ENCODE measurements at regions not wholly inside any gene's neighbourhood (a gene's known extent, or its start where the extent isn't known, plus 50 kb on each side); places are given as distances from the start of the nearest gene placed in this dataset.

DNA sequence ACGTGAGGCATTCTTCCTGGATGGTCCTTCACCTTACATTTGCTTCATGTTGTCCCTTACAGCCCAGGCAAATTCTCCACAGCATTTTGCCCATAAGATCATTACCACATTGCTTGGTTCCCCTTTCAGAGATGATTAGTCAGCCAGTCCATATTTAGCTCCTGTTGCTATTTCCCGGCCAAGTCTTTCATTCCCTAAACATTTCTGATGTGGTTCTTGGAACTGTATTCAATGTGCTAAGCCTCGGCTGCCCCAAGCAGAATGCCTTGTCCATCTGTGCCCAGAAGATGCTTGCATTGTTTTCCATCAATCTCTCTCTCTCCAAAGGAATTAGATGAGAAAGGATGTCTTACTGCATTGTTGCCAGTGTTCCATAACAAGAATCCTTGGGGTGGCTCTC, 420.9 kb upstream of the CAMK1G start:
- TF ChIP-seq, protein P1, sequence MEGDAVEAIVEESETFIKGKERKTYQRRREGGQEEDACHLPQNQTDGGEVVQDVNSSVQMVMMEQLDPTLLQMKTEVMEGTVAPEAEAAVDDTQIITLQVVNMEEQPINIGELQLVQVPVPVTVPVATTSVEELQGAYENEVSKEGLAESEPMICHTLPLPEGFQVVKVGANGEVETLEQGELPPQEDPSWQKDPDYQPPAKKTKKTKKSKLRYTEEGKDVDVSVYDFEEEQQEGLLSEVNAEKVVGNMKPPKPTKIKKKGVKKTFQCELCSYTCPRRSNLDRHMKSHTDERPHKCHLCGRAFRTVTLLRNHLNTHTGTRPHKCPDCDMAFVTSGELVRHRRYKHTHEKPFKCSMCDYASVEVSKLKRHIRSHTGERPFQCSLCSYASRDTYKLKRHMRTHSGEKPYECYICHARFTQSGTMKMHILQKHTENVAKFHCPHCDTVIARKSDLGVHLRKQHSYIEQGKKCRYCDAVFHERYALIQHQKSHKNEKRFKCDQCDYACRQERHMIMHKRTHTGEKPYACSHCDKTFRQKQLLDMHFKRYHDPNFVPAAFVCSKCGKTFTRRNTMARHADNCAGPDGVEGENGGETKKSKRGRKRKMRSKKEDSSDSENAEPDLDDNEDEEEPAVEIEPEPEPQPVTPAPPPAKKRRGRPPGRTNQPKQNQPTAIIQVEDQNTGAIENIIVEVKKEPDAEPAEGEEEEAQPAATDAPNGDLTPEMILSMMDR (IDR thresholded peaks at IDR 0.05): no peak
- no peak for TF ChIP-seq POLR2A (IDR thresholded peaks at IDR 0.05)

Data from lower leg skin (tissue), 3 donors.